C4-2B (cell line): ENCODE measurements at regions not wholly inside any gene's neighbourhood (a gene's known extent, or its start where the extent isn't known, plus 50 kb on each side); places are given as distances from the start of the nearest gene placed in this dataset.

Experiments used
- H3K27ac ChIP-seq: fragments of 450-650 bp; 2 replicates; pipeline ENCODE4 v1.5.1; 2017
- ZFX ChIP-seq: fragments of 450-650 bp; IDR thresholded peaks from 2 replicates; pipeline ENCODE4 v1.6.1; 2017
- TF ChIP-seq, protein P1 (sequence below): fragments of 450-650 bp; conservative IDR thresholded peaks from 2 replicates; pipeline ENCODE4 v1.5.1; 2017; ENCODE audit warnings: mild to moderate bottlenecking

DNA sequence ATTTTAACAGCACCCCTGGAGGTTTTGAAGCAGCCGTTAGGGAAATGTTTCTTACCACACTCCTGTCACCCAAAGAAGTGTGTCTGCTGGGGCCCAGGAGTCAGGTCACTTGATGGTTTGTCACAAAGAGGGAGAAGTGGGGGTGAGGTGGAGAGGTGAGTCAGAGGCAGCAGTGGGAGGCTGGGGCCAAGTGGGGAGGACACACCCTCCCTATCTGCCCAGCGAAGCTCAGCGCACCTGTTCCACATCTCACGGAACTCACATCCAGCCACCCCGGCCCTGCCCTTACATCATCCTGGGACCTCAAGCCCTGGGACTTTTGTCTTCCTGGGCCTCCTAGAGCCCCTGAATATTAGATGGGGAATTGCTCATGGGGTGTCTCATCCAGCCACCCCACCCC is 171.1 kb upstream of the SMIM23 start:
- H3K27ac ChIP-seq, result no peak overlapping the region
- no peak for TF ChIP-seq ZFX
- TF ChIP-seq, protein P1, sequence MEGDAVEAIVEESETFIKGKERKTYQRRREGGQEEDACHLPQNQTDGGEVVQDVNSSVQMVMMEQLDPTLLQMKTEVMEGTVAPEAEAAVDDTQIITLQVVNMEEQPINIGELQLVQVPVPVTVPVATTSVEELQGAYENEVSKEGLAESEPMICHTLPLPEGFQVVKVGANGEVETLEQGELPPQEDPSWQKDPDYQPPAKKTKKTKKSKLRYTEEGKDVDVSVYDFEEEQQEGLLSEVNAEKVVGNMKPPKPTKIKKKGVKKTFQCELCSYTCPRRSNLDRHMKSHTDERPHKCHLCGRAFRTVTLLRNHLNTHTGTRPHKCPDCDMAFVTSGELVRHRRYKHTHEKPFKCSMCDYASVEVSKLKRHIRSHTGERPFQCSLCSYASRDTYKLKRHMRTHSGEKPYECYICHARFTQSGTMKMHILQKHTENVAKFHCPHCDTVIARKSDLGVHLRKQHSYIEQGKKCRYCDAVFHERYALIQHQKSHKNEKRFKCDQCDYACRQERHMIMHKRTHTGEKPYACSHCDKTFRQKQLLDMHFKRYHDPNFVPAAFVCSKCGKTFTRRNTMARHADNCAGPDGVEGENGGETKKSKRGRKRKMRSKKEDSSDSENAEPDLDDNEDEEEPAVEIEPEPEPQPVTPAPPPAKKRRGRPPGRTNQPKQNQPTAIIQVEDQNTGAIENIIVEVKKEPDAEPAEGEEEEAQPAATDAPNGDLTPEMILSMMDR, result no peak

DNA sequence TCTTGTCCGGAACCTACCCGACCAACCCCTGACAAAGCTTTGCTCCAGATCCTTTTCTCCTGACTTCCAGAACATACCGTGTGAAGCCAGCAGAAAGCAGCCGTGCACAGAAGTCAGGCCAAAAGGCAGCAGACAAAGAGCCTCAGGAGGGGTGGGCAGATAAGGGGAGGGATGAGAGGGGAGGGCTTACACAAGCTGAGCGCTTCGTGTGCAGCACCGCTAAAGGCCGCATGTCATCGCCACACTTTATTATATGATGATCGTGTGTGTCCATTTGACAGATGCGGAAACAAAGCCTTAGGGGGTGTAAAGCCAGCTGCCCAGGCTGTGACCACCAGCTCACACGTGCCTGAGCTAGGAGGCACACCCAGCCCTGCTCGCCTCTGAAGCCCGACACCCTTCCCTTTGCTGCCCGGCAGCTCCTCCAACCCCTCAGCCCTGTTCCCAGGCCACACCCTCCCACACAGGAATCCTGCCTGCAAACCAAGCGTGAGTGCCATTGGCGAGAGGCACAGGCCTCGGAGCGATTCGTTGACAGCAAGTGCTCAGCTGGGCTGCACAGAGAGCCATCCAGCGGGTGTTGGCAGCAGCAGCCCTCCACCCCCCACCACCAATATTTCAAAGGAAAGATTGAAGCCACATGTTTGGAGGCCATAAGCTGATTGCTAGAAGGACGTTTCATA is 170.5 kb upstream of the SMIM23 start:
- no peak overlapping the region for H3K27ac ChIP-seq
- TF ChIP-seq, protein P1, result no peak
- TF ChIP-seq ZFX, result no peak

DNA sequence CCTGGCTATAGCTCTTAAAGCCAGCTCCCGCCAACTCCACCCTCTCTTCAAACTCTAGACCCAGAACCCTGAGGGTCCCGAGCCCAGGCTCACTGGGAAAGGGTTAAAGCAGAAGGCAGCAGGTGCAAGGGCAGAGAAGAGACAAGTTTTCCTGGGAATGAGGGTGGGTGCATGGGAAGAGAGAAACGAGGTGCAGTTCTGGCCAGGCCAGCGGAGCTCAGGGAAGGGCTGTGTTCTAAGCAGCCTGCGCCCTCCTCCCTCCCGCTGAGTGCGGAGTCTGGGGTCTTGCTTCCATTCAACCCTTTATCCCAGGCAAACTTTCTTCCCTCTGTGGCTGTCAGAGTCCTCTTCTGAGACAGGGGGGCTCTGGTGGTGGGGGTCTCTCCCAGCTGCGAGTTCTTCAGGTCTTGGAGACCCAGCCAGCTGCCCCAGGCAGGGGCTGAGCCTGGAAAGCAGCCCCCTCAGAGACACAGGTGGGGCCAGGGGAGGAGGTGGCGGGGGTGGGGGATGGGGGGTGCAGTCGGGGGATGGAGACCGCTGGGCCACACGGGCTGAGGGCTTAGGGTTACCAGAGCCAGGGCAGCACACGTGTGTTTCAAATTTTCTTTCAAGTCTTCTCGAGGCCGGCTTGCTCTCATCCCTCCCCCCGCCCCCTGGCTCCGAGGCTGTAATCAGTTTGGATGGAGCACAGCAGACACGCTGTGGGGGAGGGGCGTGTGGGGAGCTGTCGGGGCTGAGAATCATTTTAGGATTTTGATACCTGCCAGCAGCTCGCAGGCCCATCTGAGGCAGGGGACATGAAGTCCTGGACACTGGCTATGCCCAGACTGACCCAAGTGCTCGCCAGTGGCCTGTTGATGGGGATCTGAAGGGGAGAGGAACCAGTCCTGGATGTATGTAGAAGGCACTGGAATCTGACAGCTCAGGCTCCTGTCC is 169.6 kb upstream of the SMIM23 start:
- TF ChIP-seq ZFX, result no peak
- TF ChIP-seq, protein P1, result no peak

DNA sequence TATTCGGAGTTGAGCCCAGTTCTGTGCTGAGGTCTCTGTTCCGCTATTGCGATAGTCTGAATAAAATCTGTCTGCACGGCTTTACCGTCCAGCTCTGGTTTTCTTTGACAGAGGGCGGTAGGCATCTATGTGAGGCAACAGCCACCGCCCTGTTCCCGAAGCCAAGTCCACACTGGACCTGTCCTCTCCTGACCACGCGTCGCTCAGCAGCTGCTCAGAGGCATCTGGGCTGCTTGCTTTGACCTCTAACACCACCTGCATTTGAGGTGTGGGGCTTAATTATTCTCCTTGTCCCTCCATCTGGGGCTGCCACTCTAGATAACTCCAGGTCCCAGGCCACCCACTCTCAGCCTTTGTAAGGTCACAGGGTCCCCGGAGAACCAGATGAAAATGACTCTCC is 168.4 kb upstream of the SMIM23 start:
- TF ChIP-seq, protein P1, result no peak
- TF ChIP-seq ZFX, result no peak
- no peak overlapping the region for H3K27ac ChIP-seq

More for the DNA sequence above, 169.6 kb upstream of the SMIM23 start:
- no peak overlapping the region for H3K27ac ChIP-seq

DNA sequence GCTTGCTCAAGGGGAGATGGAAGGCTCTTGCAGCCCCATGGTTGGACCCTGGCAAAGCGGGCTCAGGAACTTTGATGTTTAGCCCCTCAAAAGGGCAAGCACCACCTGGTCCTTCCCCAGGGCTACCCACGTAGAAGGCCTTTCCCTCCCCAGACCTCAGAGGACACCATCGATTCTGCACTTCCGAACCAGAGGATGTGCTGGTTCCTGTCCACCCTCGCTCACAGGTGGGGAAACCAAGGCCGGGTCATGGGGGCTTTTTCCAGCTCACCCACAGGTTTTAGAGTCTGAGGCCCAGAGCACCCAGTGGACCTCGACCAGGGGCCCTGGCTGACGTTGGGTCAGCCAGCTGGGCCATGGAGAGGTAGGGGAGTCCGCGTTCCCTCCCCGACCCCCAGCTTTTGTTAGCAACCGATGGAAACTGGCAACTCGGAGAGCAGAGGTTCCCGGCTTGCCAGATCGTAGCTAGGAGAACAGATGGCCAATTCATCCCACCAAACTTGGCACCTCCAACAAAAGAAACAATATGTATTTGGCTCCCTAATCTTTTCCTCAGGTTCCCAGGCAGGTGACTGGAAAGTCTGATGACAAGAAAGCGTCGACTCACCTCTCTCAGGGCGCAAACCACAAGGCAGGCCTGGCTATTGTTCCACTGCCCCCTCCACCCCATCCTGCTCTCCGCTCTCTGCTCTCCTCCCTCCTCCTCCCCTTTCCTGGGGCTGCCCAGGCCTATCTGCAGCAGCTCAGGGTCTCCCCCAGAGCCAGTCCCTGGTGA is 167.6 kb upstream of the SMIM23 start:
- TF ChIP-seq, protein P1, result no peak
- TF ChIP-seq ZFX, result no peak
- no peak overlapping the region for H3K27ac ChIP-seq

DNA sequence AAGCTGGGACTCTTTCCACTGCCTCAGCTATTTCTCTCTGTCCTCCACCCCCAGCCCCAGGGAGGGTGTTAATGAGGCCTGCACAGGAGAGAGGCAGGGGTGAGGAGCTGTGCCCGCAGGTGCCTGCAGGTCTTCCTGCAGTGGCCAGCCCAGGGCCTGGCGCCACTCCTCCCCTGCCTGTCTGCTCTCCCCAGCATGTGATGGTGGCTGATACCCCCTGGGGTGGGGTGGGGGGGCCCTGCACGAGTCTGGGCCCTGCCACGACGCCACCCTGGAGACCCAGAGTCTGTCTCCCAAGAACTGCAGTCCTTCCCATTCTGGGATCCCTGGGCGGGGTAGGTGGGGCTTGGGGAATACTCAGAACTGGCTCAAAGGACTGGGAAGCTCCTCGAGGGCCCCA is 166.4 kb upstream of the SMIM23 start:
- H3K27ac ChIP-seq, result no peak overlapping the region
- TF ChIP-seq ZFX, result no peak
- TF ChIP-seq, protein P1, result no peak
